Amniotic epithelial cell (primary cell): ENCODE measurements at regions not wholly inside any gene's neighbourhood (a gene's known extent, or its start where the extent isn't known, plus 50 kb on each side); places are given as distances from the start of the nearest gene placed in this dataset.

Experiments used
- DNase-seq: peaks from one replicate; pipeline ENCODE4 v3.0.0-alpha.2; 2010; ENCODE audit warnings: low read depth

- DNase-seq = no peak
These were observed 119.5 kb downstream of the MTX3 start for GRCh38 chr5:79871364-79872120.

- no peak for DNase-seq
These were observed 122.8 kb downstream of the MTX3 start for GRCh38 chr5:79868163-79868670.

DNA sequence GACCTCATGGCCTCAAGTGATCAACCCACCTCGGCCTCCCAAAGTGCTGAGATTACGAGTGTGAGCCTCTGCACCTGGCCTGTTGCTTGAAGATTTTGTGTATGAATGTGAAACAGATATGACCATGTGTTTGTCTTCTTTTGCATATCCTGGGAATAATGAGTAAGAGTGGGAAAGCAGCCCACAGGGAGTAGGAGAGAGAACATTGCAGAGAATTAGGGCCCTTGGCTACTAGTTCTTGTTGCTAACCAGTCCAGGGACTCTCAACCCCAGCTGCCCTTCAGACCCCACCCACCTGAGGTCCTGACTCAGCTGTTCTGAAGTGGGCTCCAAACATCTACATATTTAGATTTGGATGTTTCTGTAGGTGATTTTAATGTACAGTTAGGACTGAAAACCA is 125.5 kb downstream of the MTX3 start:
- DNase-seq = no peak

- DNase-seq = no peak
These were observed 126.7 kb downstream of the MTX3 start for GRCh38 chr5:79864364-79864763.

GRCh38 chr5:79859588-79859987 is 131.5 kb downstream of the MTX3 start:
- no peak for DNase-seq

- DNase-seq = no peak
These were observed 132.7 kb downstream of the MTX3 start for GRCh38 chr5:79858410-79858723.

DNA sequence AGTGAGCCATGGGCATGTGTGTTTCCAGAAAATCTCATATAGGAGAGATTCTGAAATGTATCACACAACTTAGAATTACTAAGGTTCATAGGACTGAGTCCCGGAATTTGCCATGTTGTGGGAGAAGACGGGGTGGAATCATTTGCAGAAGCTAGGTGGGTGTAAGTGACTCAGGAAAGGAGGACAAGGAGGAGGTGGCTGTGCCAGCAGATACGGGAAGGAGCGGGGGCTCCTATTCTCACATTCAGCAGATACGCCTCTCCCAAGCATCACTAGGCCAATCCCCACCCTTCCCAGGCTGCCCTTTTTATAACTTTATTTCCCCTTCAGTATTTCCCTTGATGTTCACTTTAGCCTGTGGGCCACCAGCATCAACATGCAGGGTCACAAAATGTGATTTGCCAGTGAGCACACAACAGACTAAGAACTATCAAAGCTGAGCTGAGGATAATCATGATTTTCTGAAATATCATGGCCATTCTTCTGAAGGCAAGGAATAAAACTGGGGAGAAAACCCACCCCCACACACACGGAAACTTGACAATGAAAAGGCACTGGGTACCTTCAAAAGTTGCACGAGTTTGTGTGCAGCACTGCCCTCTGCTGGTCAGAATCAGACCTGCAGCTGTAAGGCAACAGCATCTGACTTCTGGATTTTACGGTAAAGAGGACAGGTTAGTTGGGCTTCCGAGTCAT is 133.2 kb downstream of the MTX3 start:
- DNase-seq = peak; percentile 34

GRCh38 chr5:79856456-79857055 is 134.5 kb downstream of the MTX3 start:
- DNase-seq = no peak

GRCh38 chr5:79853676-79854418 is 137.2 kb downstream of the MTX3 start:
- peak; percentile 12 for DNase-seq

DNA sequence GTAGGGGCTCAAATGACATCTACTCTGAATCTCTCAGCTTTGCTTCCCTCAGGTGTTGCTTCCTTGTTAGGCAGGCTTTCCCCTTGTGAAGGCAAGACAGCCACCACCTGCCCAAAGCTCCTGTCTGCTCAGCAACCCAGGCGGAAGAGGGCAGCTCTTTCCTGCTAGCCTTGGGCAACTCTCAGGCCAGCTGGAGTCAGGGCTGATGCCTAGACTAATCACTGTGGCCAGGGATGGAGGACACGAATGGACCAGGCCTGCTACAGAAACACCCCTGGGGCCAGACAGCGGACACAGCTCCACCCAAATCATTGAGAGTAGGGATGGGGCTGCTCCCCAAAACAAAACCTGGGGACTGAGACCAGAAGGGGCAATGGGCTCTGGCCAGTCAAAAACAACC is 138.0 kb downstream of the MTX3 start:
- no peak for DNase-seq

GRCh38 chr5:79851391-79851863 is 139.6 kb downstream of the MTX3 start:
- DNase-seq = no peak

GRCh38 chr5:79850941-79851340 is 140.1 kb downstream of the MTX3 start:
- no peak for DNase-seq

DNA sequence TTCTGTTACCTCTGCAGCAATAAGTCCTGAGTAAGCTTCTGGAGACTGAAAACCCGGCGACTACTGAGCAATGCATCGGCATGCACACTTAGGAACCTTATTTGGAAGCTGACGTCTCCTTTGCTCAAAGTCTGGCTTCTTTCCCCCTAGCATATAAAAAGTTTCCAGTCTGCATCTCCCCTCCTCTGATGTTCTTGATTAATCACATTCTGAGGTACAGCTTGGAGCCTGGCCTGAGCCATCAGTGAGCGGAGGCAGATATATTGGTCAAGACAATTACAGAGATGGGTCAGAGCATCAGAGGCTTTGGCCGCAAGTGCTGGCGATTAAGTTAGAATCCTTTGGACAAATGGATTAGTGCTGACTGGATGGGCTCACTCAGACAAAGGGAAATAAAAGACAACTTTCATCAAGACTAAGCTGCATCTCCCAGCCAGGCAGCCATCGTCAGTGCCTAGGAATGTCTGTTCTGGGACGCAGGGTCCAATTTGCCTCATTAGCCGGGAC is 140.7 kb downstream of the MTX3 start:
- DNase-seq = no peak

GRCh38 chr5:79849486-79850315 is 141.4 kb downstream of the MTX3 start:
- DNase-seq = no peak
